ENCODE measurements at regions not wholly inside any gene's neighbourhood (a gene's known extent, or its start where the extent isn't known, plus 50 kb on each side); places are given as distances from the start of the nearest gene placed in this dataset.

- TF ChIP-seq CTCF (IDR thresholded peaks at IDR 0.05; ENCODE audit: low read length, missing control alignments), result no peak
- peak; percentile 90 for DNase-seq (ENCODE audit: low read depth)
- no peak overlapping the region for H3K4me3 ChIP-seq (replicated peaks; ENCODE audit: low read depth, low read length)
These were observed 79.5 kb upstream of the SVIL start for GRCh38 chr10:29714096-29714874.

GRCh38 chr10:29713450-29713849 is 78.7 kb upstream of the SVIL start:
- no peak overlapping the region for H3K4me3 ChIP-seq (replicated peaks; ENCODE audit: low read depth, low read length)
- no peak for DNase-seq (ENCODE audit: low read depth)
- TF ChIP-seq CTCF (IDR thresholded peaks at IDR 0.05; ENCODE audit: low read length, missing control alignments), result no peak

- no peak for DNase-seq (ENCODE audit: low read depth)
- no peak for TF ChIP-seq CTCF (IDR thresholded peaks at IDR 0.05; ENCODE audit: low read length, missing control alignments)
- H3K4me3 ChIP-seq (replicated peaks; ENCODE audit: low read depth, low read length), result no peak overlapping the region
These were observed 77.3 kb upstream of the SVIL start for GRCh38 chr10:29712108-29712507.

GRCh38 chr10:29710128-29710527 is 75.4 kb upstream of the SVIL start:
- DNase-seq (ENCODE audit: low read depth), result no peak
- no peak overlapping the region for H3K4me3 ChIP-seq (replicated peaks; ENCODE audit: low read depth, low read length)
- no peak for TF ChIP-seq CTCF (IDR thresholded peaks at IDR 0.05; ENCODE audit: low read length, missing control alignments)

- H3K4me3 ChIP-seq (replicated peaks; ENCODE audit: low read depth, low read length), result no peak overlapping the region
- no peak for TF ChIP-seq CTCF (IDR thresholded peaks at IDR 0.05; ENCODE audit: low read length, missing control alignments)
- no peak for DNase-seq (ENCODE audit: low read depth)
These were observed 74.8 kb upstream of the SVIL start for GRCh38 chr10:29709484-29710002.

GRCh38 chr10:29703271-29703670 is 68.5 kb upstream of the SVIL start:
- no peak overlapping the region for H3K4me3 ChIP-seq (replicated peaks; ENCODE audit: low read depth, low read length)
- TF ChIP-seq CTCF (IDR thresholded peaks at IDR 0.05; ENCODE audit: low read length, missing control alignments), result no peak
- DNase-seq (ENCODE audit: low read depth), result no peak

Data from fibroblast of pulmonary artery (primary cell).